SU-DHL-6 (cell line): ENCODE measurements at regions not wholly inside any gene's neighbourhood (a gene's known extent, or its start where the extent isn't known, plus 50 kb on each side); places are given as distances from the start of the nearest gene placed in this dataset.

Experiments
- H2AFZ ChIP-seq: fragments of 200-600 bp; sonication (generic); 2 replicates; pipeline ENCODE4 v1.6.1; 2014; ENCODE audit warnings: low read depth, mild to moderate bottlenecking, moderate library complexity, mixed read lengths, antibody characterized with exemption, low read length; ENCODE audit not compliant: severe bottlenecking
- H3F3A ChIP-seq: fragments of 200-600 bp; shearing (Covaris generic); 2 replicates; pipeline ENCODE4 v1.6.0; 2016; ENCODE audit warnings: antibody characterized with exemption, mild to moderate bottlenecking; ENCODE audit not compliant: insufficient read depth
- H3K27ac ChIP-seq: fragments of 200-600 bp; sonication (generic); 2 replicates; pipeline ENCODE4 v1.5.1; 2016; ENCODE audit warnings: low read depth, mild to moderate bottlenecking, low read length, moderate library complexity, mixed read lengths
- H3K27me3 ChIP-seq: fragments of 200-600 bp; sonication (generic), shearing (Covaris generic); 2 replicates; pipeline ENCODE4 v1.6.0; 2014; ENCODE audit warnings: mild to moderate bottlenecking, low read length
- H3K36me3 ChIP-seq: fragments of 200-600 bp; sonication (generic); 2 replicates; pipeline ENCODE4 v1.6.1; 2014; ENCODE audit warnings: mild to moderate bottlenecking, low read length, mixed read lengths
- H3K4me2 ChIP-seq: fragments of 300-600, 200-600 bp; shearing (Covaris generic), sonication (generic); 2 replicates; pipeline ENCODE4 v1.6.0; 2014; ENCODE audit warnings: low read length, low read depth, mild to moderate bottlenecking; ENCODE audit not compliant: poor library complexity, severe bottlenecking
- H3K4me3 ChIP-seq: fragments of 200-600 bp; sonication (generic); 2 replicates; pipeline ENCODE4 v1.5.1; 2014; ENCODE audit warnings: antibody characterized with exemption, low read length, mild to moderate bottlenecking, mixed read lengths; ENCODE audit not compliant: insufficient read depth, poor library complexity, severe bottlenecking
- H3K79me2 ChIP-seq: fragments of 200-600 bp; sonication (generic); 2 replicates; pipeline ENCODE4 v1.6.1; 2014; ENCODE audit warnings: mild to moderate bottlenecking, low read length, moderate library complexity; ENCODE audit not compliant: insufficient read depth
- H3K9ac ChIP-seq: fragments of 200-600 bp; sonication (generic); 2 replicates; pipeline ENCODE4 v1.7.0; 2014; ENCODE audit warnings: mild to moderate bottlenecking, low read length
- H3K9me2 ChIP-seq: fragments of 200-600 bp; sonication (generic); replicated peaks from 2 replicates; pipeline ENCODE4 v1.6.1; 2014; ENCODE audit warnings: low read length; ENCODE audit not compliant: insufficient read depth
- H3K9me3 ChIP-seq: fragments of 200-600 bp; sonication (generic); 2 replicates; pipeline ENCODE4 v1.6.1; 2014; ENCODE audit warnings: low read length, mixed read lengths; ENCODE audit not compliant: insufficient read depth
- H4K20me1 ChIP-seq: fragments of 200-600 bp; sonication (generic); 2 replicates; pipeline ENCODE4 v1.6.1; 2014; ENCODE audit warnings: low read depth, mild to moderate bottlenecking, antibody characterized with exemption, low read length, moderate library complexity, mixed read lengths
- EZH2phosphoT487 ChIP-seq: fragments of 200-600 bp; sonication (generic), shearing (Covaris generic); conservative IDR thresholded peaks from 2 replicates; pipeline ENCODE4 v1.6.1; 2018; ENCODE audit warnings: mild to moderate bottlenecking, antibody characterized with exemption, low read length, moderate library complexity, mixed read lengths
- TF ChIP-seq, protein P1 (sequence below): fragments of 200-600 bp; sonication (generic); IDR thresholded peaks from one replicate; pipeline ENCODE4 v1.5.1; 2017; ENCODE audit warnings: antibody characterized with exemption, mild to moderate bottlenecking, low read length, moderate library complexity; ENCODE audit not compliant: insufficient read depth, poor library complexity, severe bottlenecking

DNA sequence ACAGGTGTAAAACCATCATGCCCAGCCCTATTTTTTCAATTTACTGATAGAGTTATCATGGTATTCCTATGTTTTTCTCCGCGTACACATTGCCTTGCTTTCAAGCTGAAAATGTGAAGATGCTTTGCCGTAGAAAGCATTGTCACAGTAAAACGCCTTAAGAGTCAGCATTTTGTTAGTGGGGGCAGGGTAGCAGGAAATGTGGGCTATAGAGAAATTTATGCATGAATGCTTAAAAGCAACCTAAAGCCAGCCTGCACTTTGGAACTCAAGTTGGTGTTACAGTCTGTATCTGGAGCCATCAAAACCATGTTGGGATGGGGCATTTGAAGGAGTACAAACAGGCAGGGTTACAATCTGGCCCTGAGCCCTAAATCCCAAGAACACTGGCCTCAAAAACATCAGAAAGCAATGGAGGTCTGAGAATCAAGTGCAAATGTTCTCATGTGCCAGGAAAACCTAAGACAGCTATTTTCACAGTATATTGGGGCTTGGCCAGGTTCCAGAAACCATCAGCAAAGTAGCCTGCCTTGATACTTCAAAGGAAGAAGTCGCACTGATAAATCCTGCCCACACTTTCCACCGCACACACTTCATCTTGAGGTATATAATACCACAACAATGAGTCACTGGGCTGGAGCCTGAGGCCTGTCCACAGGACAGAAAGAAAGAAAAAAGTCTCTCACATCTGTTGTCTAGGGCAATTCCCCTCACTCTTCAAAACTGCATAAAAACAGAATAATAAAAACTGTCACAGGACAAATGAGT is 313.8 kb downstream of the ENC1 start:
- no peaks in the 10 kb centered on the region for H4K20me1 ChIP-seq
- H3K27ac ChIP-seq, result no peak overlapping the region
- no peak overlapping the region for H3K9ac ChIP-seq
- no peaks in the 10 kb centered on the region for H3F3A ChIP-seq
- no peaks in the 10 kb centered on the region for H3K36me3 ChIP-seq
- no peaks in the 10 kb centered on the region for H3K9me3 ChIP-seq
- no peaks in the 10 kb centered on the region for H3K9me2 ChIP-seq
- H2AFZ ChIP-seq, result no peak overlapping the region
- H3K79me2 ChIP-seq, result no peaks in the 10 kb centered on the region
- no peak overlapping the region for H3K4me3 ChIP-seq
- no peak for TF ChIP-seq EZH2phosphoT487
- TF ChIP-seq, protein P1, sequence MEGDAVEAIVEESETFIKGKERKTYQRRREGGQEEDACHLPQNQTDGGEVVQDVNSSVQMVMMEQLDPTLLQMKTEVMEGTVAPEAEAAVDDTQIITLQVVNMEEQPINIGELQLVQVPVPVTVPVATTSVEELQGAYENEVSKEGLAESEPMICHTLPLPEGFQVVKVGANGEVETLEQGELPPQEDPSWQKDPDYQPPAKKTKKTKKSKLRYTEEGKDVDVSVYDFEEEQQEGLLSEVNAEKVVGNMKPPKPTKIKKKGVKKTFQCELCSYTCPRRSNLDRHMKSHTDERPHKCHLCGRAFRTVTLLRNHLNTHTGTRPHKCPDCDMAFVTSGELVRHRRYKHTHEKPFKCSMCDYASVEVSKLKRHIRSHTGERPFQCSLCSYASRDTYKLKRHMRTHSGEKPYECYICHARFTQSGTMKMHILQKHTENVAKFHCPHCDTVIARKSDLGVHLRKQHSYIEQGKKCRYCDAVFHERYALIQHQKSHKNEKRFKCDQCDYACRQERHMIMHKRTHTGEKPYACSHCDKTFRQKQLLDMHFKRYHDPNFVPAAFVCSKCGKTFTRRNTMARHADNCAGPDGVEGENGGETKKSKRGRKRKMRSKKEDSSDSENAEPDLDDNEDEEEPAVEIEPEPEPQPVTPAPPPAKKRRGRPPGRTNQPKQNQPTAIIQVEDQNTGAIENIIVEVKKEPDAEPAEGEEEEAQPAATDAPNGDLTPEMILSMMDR, result no peak
- no peak overlapping the region for H3K4me2 ChIP-seq
- no peaks in the 10 kb centered on the region for H3K27me3 ChIP-seq

DNA sequence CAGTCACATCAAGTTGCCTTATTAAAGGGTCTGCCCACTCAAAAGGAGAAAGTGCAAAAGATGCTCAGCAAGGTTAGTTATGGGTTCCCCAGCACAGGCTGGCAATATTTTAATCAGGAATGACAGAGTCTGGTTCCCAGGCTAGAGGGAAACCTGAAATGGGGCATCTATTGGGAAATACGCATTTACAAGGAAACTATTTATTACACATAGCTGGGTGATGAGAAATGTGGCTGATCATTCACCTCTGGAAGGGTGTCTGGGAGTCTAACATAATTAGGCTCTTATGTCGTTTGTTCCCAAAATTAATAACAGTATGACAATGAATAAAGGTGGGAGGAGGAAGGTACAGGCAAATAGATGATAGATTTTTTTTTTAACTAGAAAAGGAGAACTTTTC is 314.7 kb downstream of the ENC1 start:
- H3K9ac ChIP-seq, result no peak overlapping the region
- H3K9me2 ChIP-seq, result no peaks in the 10 kb centered on the region
- TF ChIP-seq, protein P1, result no peak
- TF ChIP-seq EZH2phosphoT487, result no peak
- H3K27me3 ChIP-seq, result no peaks in the 10 kb centered on the region
- no peak overlapping the region for H3K4me2 ChIP-seq
- H3K36me3 ChIP-seq, result no peaks in the 10 kb centered on the region
- H3K79me2 ChIP-seq, result no peaks in the 10 kb centered on the region
- no peak overlapping the region for H3K4me3 ChIP-seq
- H3F3A ChIP-seq, result no peaks in the 10 kb centered on the region
- no peaks in the 10 kb centered on the region for H4K20me1 ChIP-seq
- no peak overlapping the region for H2AFZ ChIP-seq
- H3K27ac ChIP-seq, result no peak overlapping the region
- no peaks in the 10 kb centered on the region for H3K9me3 ChIP-seq

DNA sequence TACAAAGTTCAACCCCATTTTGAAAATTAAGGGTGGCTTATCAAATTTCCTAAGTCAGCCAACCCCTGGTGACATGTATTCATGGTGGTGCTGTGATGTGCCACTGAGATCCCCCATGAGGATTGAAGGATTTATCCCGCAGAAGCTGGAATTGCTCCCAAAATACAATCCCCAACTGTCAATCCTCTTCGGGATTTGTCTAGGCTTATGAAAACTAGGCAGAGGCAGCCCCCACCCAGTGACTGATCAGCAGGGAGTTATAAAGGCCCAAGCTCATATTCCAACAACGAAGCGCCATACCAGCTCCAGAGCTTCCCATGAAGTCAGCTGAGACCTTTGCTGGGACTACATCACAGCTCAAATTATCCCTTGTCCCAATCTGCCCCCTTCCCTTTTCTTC is 316.0 kb downstream of the ENC1 start:
- H2AFZ ChIP-seq, result no peak overlapping the region
- H3K4me3 ChIP-seq, result no peak overlapping the region
- no peak overlapping the region for H3K27ac ChIP-seq
- H3F3A ChIP-seq, result no peaks in the 10 kb centered on the region
- H3K79me2 ChIP-seq, result no peaks in the 10 kb centered on the region
- no peaks in the 10 kb centered on the region for H3K9me2 ChIP-seq
- H3K9me3 ChIP-seq, result no peaks in the 10 kb centered on the region
- H3K9ac ChIP-seq, result no peak overlapping the region
- TF ChIP-seq, protein P1, result no peak
- TF ChIP-seq EZH2phosphoT487, result no peak
- no peak overlapping the region for H3K4me2 ChIP-seq
- H3K36me3 ChIP-seq, result no peaks in the 10 kb centered on the region
- H3K27me3 ChIP-seq, result no peaks in the 10 kb centered on the region
- no peaks in the 10 kb centered on the region for H4K20me1 ChIP-seq
